H9 (cell line): ENCODE measurements at regions not wholly inside any gene's neighbourhood (a gene's known extent, or its start where the extent isn't known, plus 50 kb on each side); places are given as distances from the start of the nearest gene placed in this dataset.

Experiments used
- DNase-seq: peaks from one replicate; pipeline ENCODE4 v3.0.0-alpha.2; 2017
- H2AFZ ChIP-seq: one replicate; pipeline ENCODE4 v1.6.1; 2013; ENCODE audit warnings: mild to moderate bottlenecking, low read length, control low read depth, moderate library complexity
- H2AK5ac ChIP-seq: 2 replicates; pipeline ENCODE4 v1.6.1; 2013; ENCODE audit warnings: low read length, control low read depth, mixed read lengths; ENCODE audit not compliant: insufficient read length
- H2BK120ac ChIP-seq: one replicate; pipeline ENCODE4 v1.6.1; 2013; ENCODE audit warnings: low read depth, mild to moderate bottlenecking, low read length, control low read depth, inconsistent platforms; ENCODE audit not compliant: poor library complexity, severe bottlenecking
- H2BK12ac ChIP-seq: 2 replicates; pipeline ENCODE4 v1.6.1; 2013; ENCODE audit warnings: low read length, control low read depth, mixed read lengths, low read depth; ENCODE audit not compliant: insufficient read length
- H2BK15ac ChIP-seq: 2 replicates; pipeline ENCODE4 v1.6.1; 2013; ENCODE audit warnings: low read depth, low read length, control low read depth
- H2BK20ac ChIP-seq: one replicate; pipeline ENCODE4 v1.6.1; 2013; ENCODE audit warnings: low read depth, mild to moderate bottlenecking, low read length, control low read depth, inconsistent platforms; ENCODE audit not compliant: poor library complexity, severe bottlenecking
- H2BK5ac ChIP-seq: 2 replicates; pipeline ENCODE4 v1.6.1; 2013; ENCODE audit warnings: low read length, control low read depth, mixed read lengths; ENCODE audit not compliant: insufficient read length
- H3K14ac ChIP-seq: 2 replicates; pipeline ENCODE4 v1.6.1; 2013; ENCODE audit warnings: low read length, control low read depth; ENCODE audit not compliant: insufficient read depth
- H3K18ac ChIP-seq: 2 replicates; pipeline ENCODE4 v1.6.1; 2013; ENCODE audit warnings: low read depth, mild to moderate bottlenecking, mixed read lengths, low read length, control low read depth; ENCODE audit not compliant: insufficient read length
- H3K23ac ChIP-seq: 2 replicates; pipeline ENCODE4 v1.6.1; 2013; ENCODE audit warnings: low read length, control low read depth, mixed read lengths, low read depth; ENCODE audit not compliant: insufficient read length
- H3K23me2 ChIP-seq: 2 replicates; pipeline ENCODE4 v1.6.1; 2013; ENCODE audit warnings: low read depth, mild to moderate bottlenecking, mixed read lengths, low read length, control low read depth; ENCODE audit not compliant: insufficient read length, poor library complexity, severe bottlenecking
- H3K27ac ChIP-seq: 2 replicates; pipeline ENCODE4 v1.5.1; 2013; ENCODE audit warnings: low read length, control low read depth, mixed read lengths, low read depth; ENCODE audit not compliant: insufficient read length
- H3K27me3 ChIP-seq: 2 replicates; pipeline ENCODE4 v1.6.1; 2013; ENCODE audit warnings: low read length, control low read depth, inconsistent platforms; ENCODE audit not compliant: insufficient read depth
- H3K4ac ChIP-seq: 2 replicates; pipeline ENCODE4 v1.6.1; 2013; ENCODE audit warnings: low read depth, mild to moderate bottlenecking, control low read depth, inconsistent platforms, low read length, moderate library complexity
- H3K4me1 ChIP-seq: 2 replicates; pipeline ENCODE4 v1.6.1; 2013; ENCODE audit warnings: low read length, control low read depth, inconsistent platforms; ENCODE audit not compliant: insufficient read depth
- H3K4me2 ChIP-seq: 2 replicates; pipeline ENCODE4 v1.6.1; 2013; ENCODE audit warnings: low read length, control low read depth, mixed read lengths; ENCODE audit not compliant: insufficient read length, insufficient read depth
- H3K56ac ChIP-seq: 2 replicates; pipeline ENCODE4 v1.6.1; 2013; ENCODE audit warnings: low read depth, mild to moderate bottlenecking, mixed read lengths, low read length, control low read depth; ENCODE audit not compliant: insufficient read length
- H3K79me1 ChIP-seq: 2 replicates; pipeline ENCODE4 v1.6.1; 2013; ENCODE audit warnings: low read depth, mild to moderate bottlenecking, moderate library complexity, low read length, control low read depth, inconsistent platforms; ENCODE audit not compliant: insufficient read depth, poor library complexity, severe bottlenecking
- H3K79me2 ChIP-seq: 2 replicates; pipeline ENCODE4 v1.6.1; 2013; ENCODE audit warnings: low read length, control low read depth, inconsistent platforms; ENCODE audit not compliant: insufficient read depth
- H3K9ac ChIP-seq: 2 replicates; pipeline ENCODE4 v1.6.1; 2013; ENCODE audit warnings: low read length, control low read depth, mixed read lengths; ENCODE audit not compliant: insufficient read length; ENCODE audit errors: extremely low read depth
- H3K9me3 ChIP-seq: one replicate; pipeline ENCODE4 v1.6.1; 2013; ENCODE audit warnings: low read depth, low read length, inconsistent platforms; ENCODE audit not compliant: control insufficient read depth
- H3T11ph ChIP-seq: one replicate; pipeline ENCODE4 v1.6.1; 2013; ENCODE audit warnings: mild to moderate bottlenecking, low read length, control low read depth, inconsistent platforms
- H4K20me1 ChIP-seq: one replicate; pipeline ENCODE4 v1.6.1; 2013; ENCODE audit not compliant: control insufficient read depth, insufficient read length, insufficient read depth
- H4K5ac ChIP-seq: 2 replicates; pipeline ENCODE4 v1.6.1; 2013; ENCODE audit warnings: low read depth, mild to moderate bottlenecking, mixed read lengths, low read length, control low read depth; ENCODE audit not compliant: insufficient read length
- H4K8ac ChIP-seq: replicated peaks from 2 replicates; pipeline ENCODE4 v1.6.1; 2013; ENCODE audit warnings: low read length, control low read depth, mixed read lengths, low read depth; ENCODE audit not compliant: insufficient read length
- H4K91ac ChIP-seq: 2 replicates; pipeline ENCODE4 v1.6.1; 2013; ENCODE audit warnings: low read depth, mild to moderate bottlenecking, moderate library complexity, mixed read lengths, low read length, control low read depth; ENCODE audit not compliant: insufficient read length
- H3K27ac Mint-ChIP-seq, 3 experiments: 2 replicates in 2 of 3; 3 replicates in 1 of 3; pipeline ENCODE4 v1.8.0; 2020 to 2021; ENCODE audit warnings: mixed read lengths in 3 of 3, mild to moderate bottlenecking in 1 of 3, moderate library complexity in 1 of 3
- H3K27me3 Mint-ChIP-seq: 2 replicates; pipeline ENCODE4 v1.8.0; 2021; ENCODE audit warnings: low read depth, mild to moderate bottlenecking, moderate library complexity, mixed read lengths
- H3K36me3 Mint-ChIP-seq, 3 experiments: 2 replicates in 2 of 3; 3 replicates in 1 of 3; pipeline ENCODE4 v1.8.0; 2020 to 2021; ENCODE audit warnings: low read depth in 3 of 3, mixed read lengths in 3 of 3; ENCODE audit not compliant: insufficient read depth in 1 of 3
- H3K4me1 Mint-ChIP-seq, 2 experiments: 2 replicates each; pipeline ENCODE4 v1.8.0; 2020; ENCODE audit warnings: mixed read lengths in 2 of 2
- H3K4me3 Mint-ChIP-seq, 2 experiments: 2 replicates in 1 of 2; 3 replicates in 1 of 2; pipeline ENCODE4 v1.8.0; 2020 to 2021; ENCODE audit warnings: mild to moderate bottlenecking in 2 of 2, mixed read lengths in 2 of 2, moderate library complexity in 1 of 2
- H3K9me3 Mint-ChIP-seq, 2 experiments: 2 replicates in 1 of 2; 3 replicates in 1 of 2; pipeline ENCODE4 v1.8.0; 2020; ENCODE audit warnings: mild to moderate bottlenecking in 2 of 2, mixed read lengths in 2 of 2, moderate library complexity in 1 of 2
- WGBS: extraction: QIAGEN DNeasy Blood & Tissue Kit; methylation state at CpG from one replicate; pipeline ENCODE4 v1.1.7; 2013; ENCODE audit warnings: missing lambda C conversion rate, low lambda C conversion rate, mixed read lengths; ENCODE audit not compliant: insufficient read length; ENCODE audit errors: extremely low coverage; 5-methylcytosine and 5-hydroxymethylcytosine counted together
- TF ChIP-seq, protein P1 (sequence below): fragments of 200-600 bp; sonication (generic); conservative IDR thresholded peaks from 3 replicates; pipeline ENCODE4 v1.8.0; 2021; ENCODE audit warnings: antibody characterized with exemption, mild to moderate bottlenecking

DNA sequence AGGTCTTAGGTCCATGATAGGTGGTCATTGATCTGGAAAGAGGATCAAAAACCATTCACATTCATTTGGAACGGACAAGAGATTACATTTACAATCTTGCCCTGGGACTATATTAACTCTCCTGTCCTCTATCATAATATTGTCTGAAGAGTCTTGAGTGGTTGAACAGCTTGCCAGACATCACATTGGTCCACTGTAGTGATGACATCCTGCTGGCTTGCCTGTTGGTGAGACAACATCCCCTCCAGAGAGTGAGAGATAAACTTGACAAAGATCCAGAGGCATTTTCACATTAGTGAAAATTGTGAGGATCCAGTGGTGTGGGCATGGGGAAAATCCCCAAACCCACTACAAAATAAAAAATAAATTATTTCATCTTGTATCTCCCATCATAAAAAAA lies 155.7 kb upstream of the LEF1 start:
- Histone ChIP-seq H3K14ac (no peak overlapping the region), H2AK5ac (no peak overlapping the region), H2BK15ac (no peak overlapping the region), H3K9ac (no peak overlapping the region), H3K4me1 (no peaks in the 10 kb centered on the region), H3K79me1 (no peaks in the 10 kb centered on the region), H3K23ac (no peak overlapping the region), H3K9me3 (no peaks in the 10 kb centered on the region), H3K27ac (no peak overlapping the region), H2BK20ac (no peak overlapping the region), H4K5ac (no peak overlapping the region), H4K8ac (no peak overlapping the region), H3K18ac (no peak overlapping the region), H2BK12ac (no peak overlapping the region), H4K91ac (no peak overlapping the region), H3K4ac (no peak overlapping the region), H3K56ac (no peak overlapping the region), H2AFZ (no peak overlapping the region), H2BK5ac (no peak overlapping the region), H3K79me2 (no peaks in the 10 kb centered on the region), H3T11ph (no peak overlapping the region), H3K27me3 (no peaks in the 10 kb centered on the region), H4K20me1 (no peaks in the 10 kb centered on the region), H3K4me2 (no peak overlapping the region), H3K23me2 (no peaks in the 10 kb centered on the region), H2BK120ac (no peak overlapping the region)
- H3K27me3 Mint-ChIP-seq = peaks cover 19% of the 10 kb centered on the region
- peaks cover 4% of the 10 kb centered on the region in 2 experiments; a peak in 2 of 5 replicates for H3K9me3 Mint-ChIP-seq
- H3K4me1 Mint-ChIP-seq = peaks cover 3 to 4% of the 10 kb centered on the region in 2 experiments; a peak in 3 of 4 replicates
- H3K4me3 Mint-ChIP-seq = no peak overlapping the region
- WGBS = no CpG with 5 or more reads among the region's 1 CpG
- DNase-seq = no peak
- H3K36me3 Mint-ChIP-seq = peaks cover 0 to 4% (median 2%) of the 10 kb centered on the region in 3 experiments; a peak in 2 of 7 replicates
- no peak overlapping the region for H3K27ac Mint-ChIP-seq
- TF ChIP-seq, protein P1, sequence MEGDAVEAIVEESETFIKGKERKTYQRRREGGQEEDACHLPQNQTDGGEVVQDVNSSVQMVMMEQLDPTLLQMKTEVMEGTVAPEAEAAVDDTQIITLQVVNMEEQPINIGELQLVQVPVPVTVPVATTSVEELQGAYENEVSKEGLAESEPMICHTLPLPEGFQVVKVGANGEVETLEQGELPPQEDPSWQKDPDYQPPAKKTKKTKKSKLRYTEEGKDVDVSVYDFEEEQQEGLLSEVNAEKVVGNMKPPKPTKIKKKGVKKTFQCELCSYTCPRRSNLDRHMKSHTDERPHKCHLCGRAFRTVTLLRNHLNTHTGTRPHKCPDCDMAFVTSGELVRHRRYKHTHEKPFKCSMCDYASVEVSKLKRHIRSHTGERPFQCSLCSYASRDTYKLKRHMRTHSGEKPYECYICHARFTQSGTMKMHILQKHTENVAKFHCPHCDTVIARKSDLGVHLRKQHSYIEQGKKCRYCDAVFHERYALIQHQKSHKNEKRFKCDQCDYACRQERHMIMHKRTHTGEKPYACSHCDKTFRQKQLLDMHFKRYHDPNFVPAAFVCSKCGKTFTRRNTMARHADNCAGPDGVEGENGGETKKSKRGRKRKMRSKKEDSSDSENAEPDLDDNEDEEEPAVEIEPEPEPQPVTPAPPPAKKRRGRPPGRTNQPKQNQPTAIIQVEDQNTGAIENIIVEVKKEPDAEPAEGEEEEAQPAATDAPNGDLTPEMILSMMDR = no peak
